Right lobe of liver (tissue), 4 donors: ENCODE measurements at regions not wholly inside any gene's neighbourhood (a gene's known extent, or its start where the extent isn't known, plus 50 kb on each side); places are given as distances from the start of the nearest gene placed in this dataset.

Experiments used
- POLR2A ChIP-seq: fragments of 450-650 bp; IDR thresholded peaks from one replicate; pipeline ENCODE4 v1.6.1; 2017; ENCODE audit warnings: antibody characterized with exemption, mild to moderate bottlenecking
- TF ChIP-seq, protein P1 (sequence below), 4 donors: fragments of 200-600 bp in 3 of 4; fragments of 450-650 bp in 1 of 4; IDR thresholded peaks; one replicate each; pipeline versions ENCODE4 v1.5.1 to v1.8.0; 2016 to 2022; ENCODE audit warnings: antibody characterized with exemption in 4 of 4, mild to moderate bottlenecking in 2 of 4
- donor health status: DM: no; HTN: no; CAD: no.
- donor health status: DM: no; HTN: no; CAD: no.
- donor health status: DM: no; HTN: yes; CAD: no.

DNA sequence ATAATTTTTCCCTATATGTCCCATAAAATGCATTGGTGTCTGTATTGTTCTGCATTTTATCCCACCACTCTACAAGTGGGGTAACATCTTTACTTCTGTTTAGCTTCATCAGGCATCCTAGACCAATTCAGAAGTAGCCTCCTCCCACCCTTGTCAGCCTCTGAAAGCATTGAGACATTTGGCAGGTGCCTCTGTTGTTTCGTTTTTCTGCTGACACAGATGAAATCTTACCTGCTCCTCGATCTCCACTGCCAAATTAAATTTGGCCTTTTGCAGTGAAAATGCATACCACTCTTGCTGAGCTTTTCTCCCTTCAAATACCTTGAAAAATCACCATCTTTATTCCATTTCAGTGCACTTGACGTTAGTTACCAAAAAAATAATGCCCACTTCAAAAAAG is 83.5 kb upstream of the STARD13 start:
- TF ChIP-seq, protein P1, sequence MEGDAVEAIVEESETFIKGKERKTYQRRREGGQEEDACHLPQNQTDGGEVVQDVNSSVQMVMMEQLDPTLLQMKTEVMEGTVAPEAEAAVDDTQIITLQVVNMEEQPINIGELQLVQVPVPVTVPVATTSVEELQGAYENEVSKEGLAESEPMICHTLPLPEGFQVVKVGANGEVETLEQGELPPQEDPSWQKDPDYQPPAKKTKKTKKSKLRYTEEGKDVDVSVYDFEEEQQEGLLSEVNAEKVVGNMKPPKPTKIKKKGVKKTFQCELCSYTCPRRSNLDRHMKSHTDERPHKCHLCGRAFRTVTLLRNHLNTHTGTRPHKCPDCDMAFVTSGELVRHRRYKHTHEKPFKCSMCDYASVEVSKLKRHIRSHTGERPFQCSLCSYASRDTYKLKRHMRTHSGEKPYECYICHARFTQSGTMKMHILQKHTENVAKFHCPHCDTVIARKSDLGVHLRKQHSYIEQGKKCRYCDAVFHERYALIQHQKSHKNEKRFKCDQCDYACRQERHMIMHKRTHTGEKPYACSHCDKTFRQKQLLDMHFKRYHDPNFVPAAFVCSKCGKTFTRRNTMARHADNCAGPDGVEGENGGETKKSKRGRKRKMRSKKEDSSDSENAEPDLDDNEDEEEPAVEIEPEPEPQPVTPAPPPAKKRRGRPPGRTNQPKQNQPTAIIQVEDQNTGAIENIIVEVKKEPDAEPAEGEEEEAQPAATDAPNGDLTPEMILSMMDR (IDR thresholded peaks at IDR 0.05): no peak
- TF ChIP-seq POLR2A: no peak
